ENCODE measurements at regions not wholly inside any gene's neighbourhood (a gene's known extent, or its start where the extent isn't known, plus 50 kb on each side); places are given as distances from the start of the nearest gene placed in this dataset.

DNA sequence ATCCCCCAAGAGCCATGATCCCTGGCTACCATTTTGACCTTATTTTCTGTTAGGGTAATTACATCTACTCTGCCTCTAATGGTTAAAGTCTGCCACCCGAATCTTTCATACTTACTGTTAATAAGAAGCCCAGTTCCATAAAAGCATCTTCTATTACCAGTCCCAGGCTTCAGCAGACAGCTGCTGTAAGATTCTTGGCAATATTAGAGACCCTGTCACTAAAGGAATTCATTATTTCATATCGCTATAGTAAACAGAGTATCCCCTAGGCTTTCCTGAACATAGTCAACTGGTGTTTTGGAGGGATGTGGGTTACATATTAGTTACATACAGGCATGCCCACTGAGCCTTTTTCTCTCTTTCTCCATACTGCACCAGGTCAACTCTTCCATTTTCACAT, 608.7 kb upstream of the SEMA6A start (continued):
- TF ChIP-seq, protein P1, sequence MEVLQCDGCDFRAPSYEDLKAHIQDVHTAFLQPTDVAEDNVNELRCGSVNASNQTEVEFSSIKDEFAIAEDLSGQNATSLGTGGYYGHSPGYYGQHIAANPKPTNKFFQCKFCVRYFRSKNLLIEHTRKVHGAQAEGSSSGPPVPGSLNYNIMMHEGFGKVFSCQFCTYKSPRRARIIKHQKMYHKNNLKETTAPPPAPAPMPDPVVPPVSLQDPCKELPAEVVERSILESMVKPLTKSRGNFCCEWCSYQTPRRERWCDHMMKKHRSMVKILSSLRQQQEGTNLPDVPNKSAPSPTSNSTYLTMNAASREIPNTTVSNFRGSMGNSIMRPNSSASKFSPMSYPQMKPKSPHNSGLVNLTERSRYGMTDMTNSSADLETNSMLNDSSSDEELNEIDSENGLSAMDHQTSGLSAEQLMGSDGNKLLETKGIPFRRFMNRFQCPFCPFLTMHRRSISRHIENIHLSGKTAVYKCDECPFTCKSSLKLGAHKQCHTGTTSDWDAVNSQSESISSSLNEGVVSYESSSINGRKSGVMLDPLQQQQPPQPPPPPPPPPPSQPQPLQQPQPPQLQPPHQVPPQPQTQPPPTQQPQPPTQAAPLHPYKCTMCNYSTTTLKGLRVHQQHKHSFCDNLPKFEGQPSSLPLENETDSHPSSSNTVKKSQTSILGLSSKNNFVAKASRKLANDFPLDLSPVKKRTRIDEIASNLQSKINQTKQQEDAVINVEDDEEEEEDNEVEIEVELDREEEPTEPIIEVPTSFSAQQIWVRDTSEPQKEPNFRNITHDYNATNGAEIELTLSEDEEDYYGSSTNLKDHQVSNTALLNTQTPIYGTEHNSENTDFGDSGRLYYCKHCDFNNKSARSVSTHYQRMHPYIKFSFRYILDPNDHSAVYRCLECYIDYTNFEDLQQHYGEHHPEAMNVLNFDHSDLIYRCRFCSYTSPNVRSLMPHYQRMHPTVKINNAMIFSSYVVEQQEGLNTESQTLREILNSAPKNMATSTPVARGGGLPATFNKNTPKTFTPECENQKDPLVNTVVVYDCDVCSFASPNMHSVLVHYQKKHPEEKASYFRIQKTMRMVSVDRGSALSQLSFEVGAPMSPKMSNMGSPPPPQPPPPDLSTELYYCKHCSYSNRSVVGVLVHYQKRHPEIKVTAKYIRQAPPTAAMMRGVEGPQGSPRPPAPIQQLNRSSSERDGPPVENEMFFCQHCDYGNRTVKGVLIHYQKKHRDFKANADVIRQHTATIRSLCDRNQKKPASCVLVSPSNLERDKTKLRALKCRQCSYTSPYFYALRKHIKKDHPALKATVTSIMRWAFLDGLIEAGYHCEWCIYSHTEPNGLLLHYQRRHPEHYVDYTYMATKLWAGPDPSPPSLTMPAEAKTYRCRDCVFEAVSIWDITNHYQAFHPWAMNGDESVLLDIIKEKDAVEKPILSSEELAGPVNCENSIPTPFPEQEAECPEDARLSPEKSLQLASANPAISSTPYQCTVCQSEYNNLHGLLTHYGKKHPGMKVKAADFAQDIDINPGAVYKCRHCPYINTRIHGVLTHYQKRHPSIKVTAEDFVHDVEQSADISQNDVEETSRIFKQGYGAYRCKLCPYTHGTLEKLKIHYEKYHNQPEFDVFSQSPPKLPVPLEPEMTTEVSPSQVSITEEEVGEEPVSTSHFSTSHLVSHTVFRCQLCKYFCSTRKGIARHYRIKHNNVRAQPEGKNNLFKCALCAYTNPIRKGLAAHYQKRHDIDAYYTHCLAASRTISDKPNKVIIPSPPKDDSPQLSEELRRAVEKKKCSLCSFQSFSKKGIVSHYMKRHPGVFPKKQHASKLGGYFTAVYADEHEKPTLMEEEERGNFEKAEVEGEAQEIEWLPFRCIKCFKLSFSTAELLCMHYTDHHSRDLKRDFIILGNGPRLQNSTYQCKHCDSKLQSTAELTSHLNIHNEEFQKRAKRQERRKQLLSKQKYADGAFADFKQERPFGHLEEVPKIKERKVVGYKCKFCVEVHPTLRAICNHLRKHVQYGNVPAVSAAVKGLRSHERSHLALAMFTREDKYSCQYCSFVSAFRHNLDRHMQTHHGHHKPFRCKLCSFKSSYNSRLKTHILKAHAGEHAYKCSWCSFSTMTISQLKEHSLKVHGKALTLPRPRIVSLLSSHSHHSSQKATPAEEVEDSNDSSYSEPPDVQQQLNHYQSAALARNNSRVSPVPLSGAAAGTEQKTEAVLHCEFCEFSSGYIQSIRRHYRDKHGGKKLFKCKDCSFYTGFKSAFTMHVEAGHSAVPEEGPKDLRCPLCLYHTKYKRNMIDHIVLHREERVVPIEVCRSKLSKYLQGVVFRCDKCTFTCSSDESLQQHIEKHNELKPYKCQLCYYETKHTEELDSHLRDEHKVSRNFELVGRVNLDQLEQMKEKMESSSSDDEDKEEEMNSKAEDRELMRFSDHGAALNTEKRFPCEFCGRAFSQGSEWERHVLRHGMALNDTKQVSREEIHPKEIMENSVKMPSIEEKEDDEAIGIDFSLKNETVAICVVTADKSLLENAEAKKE (CRISPR knock-in tag; IDR thresholded peaks at IDR 0.05), result no peak
- TF ChIP-seq EZH2phosphoT487 (IDR thresholded peaks at IDR 0.05; ENCODE audit: unreplicated experiment) (no peak), ZNF331 (CRISPR knock-in tag; IDR thresholded peaks at IDR 0.05; ENCODE audit: low read depth) (no peak)

DNA sequence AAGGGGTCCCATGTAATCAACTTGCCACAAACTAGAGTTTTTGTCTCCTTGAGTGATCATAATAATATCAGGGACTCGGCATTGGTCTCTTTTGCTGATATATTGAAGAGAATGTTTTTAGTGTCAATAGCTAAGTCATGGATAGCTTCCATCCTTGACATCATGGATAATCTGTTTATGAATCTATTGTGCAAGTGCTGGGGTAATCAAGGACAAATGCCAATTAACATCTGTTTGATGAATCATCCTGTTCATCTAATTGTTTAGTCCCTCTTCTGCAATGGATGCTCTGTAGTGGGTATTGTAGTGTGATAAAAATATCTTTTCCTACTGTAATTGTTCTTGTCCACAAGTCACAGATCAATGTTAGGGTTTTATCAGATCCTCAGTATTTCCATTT, 607.5 kb upstream of the SEMA6A start:
- no peak overlapping the region for H3K27ac Mint-ChIP-seq
- no peaks in the 10 kb centered on the region for H3K36me3 Mint-ChIP-seq (ENCODE audit: low read depth)
- H3K4me2 ChIP-seq, result no peak overlapping the region
- H3K27me3 ChIP-seq (ENCODE audit: insufficient read depth), result no peaks in the 10 kb centered on the region
- no peaks in the 10 kb centered on the region for H4K20me1 ChIP-seq (replicated peaks; ENCODE audit: insufficient read depth)
- H2AFZ ChIP-seq, result no peak overlapping the region
- H3K4me1 Mint-ChIP-seq, result no peaks in the 10 kb centered on the region
- DNase-seq (ENCODE audit: low spot score), result no peak
- H3K9me3 Mint-ChIP-seq, result no peaks in the 10 kb centered on the region
- ATAC-seq, result no peak
- H3K36me3 ChIP-seq (ENCODE audit: insufficient read depth), result no peaks in the 10 kb centered on the region
- H3K27me3 Mint-ChIP-seq (ENCODE audit: insufficient read depth, low read depth, poor library complexity), result no peaks in the 10 kb centered on the region
- H3K27ac ChIP-seq (ENCODE audit: low read depth), result no peak overlapping the region
- no peaks in the 10 kb centered on the region for H3K4me1 ChIP-seq (ENCODE audit: insufficient read depth)
- no peaks in the 10 kb centered on the region for H3F3A ChIP-seq (replicated peaks; ENCODE audit: low read depth)
- peaks cover 14% of the 10 kb centered on the region for H3K9me2 ChIP-seq (ENCODE audit: insufficient read depth)
- H3K4me3 Mint-ChIP-seq, result no peak overlapping the region
- no peak overlapping the region for H3K4me3 ChIP-seq
- H3K79me2 ChIP-seq (replicated peaks; ENCODE audit: insufficient read depth), result no peaks in the 10 kb centered on the region
- TF ChIP-seq EZH2phosphoT487 (IDR thresholded peaks at IDR 0.05; ENCODE audit: unreplicated experiment), result no peak
- no peak for TF ChIP-seq JUNB (IDR thresholded peaks at IDR 0.05; ENCODE audit: unreplicated experiment)
- TF ChIP-seq, protein P2, sequence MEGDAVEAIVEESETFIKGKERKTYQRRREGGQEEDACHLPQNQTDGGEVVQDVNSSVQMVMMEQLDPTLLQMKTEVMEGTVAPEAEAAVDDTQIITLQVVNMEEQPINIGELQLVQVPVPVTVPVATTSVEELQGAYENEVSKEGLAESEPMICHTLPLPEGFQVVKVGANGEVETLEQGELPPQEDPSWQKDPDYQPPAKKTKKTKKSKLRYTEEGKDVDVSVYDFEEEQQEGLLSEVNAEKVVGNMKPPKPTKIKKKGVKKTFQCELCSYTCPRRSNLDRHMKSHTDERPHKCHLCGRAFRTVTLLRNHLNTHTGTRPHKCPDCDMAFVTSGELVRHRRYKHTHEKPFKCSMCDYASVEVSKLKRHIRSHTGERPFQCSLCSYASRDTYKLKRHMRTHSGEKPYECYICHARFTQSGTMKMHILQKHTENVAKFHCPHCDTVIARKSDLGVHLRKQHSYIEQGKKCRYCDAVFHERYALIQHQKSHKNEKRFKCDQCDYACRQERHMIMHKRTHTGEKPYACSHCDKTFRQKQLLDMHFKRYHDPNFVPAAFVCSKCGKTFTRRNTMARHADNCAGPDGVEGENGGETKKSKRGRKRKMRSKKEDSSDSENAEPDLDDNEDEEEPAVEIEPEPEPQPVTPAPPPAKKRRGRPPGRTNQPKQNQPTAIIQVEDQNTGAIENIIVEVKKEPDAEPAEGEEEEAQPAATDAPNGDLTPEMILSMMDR (conservative IDR thresholded peaks at IDR 0.05; ENCODE audit: low read depth in 2 of 2), result no peak
- no peak for TF ChIP-seq NANOG (IDR thresholded peaks at IDR 0.05; ENCODE audit: borderline replicate concordance)
- TF ChIP-seq ZNF114 (CRISPR knock-in tag; IDR thresholded peaks at IDR 0.05), result no peak
- TF ChIP-seq CREB1 (CRISPR knock-in tag; IDR thresholded peaks at IDR 0.05; ENCODE audit: low read depth), result no peak
- no peak for TF ChIP-seq ZNF331 (CRISPR knock-in tag; IDR thresholded peaks at IDR 0.05; ENCODE audit: low read depth)
- TF ChIP-seq EZH2 (IDR thresholded peaks at IDR 0.05; ENCODE audit: low read depth, unreplicated experiment), result no peak
- TF ChIP-seq, protein P3, sequence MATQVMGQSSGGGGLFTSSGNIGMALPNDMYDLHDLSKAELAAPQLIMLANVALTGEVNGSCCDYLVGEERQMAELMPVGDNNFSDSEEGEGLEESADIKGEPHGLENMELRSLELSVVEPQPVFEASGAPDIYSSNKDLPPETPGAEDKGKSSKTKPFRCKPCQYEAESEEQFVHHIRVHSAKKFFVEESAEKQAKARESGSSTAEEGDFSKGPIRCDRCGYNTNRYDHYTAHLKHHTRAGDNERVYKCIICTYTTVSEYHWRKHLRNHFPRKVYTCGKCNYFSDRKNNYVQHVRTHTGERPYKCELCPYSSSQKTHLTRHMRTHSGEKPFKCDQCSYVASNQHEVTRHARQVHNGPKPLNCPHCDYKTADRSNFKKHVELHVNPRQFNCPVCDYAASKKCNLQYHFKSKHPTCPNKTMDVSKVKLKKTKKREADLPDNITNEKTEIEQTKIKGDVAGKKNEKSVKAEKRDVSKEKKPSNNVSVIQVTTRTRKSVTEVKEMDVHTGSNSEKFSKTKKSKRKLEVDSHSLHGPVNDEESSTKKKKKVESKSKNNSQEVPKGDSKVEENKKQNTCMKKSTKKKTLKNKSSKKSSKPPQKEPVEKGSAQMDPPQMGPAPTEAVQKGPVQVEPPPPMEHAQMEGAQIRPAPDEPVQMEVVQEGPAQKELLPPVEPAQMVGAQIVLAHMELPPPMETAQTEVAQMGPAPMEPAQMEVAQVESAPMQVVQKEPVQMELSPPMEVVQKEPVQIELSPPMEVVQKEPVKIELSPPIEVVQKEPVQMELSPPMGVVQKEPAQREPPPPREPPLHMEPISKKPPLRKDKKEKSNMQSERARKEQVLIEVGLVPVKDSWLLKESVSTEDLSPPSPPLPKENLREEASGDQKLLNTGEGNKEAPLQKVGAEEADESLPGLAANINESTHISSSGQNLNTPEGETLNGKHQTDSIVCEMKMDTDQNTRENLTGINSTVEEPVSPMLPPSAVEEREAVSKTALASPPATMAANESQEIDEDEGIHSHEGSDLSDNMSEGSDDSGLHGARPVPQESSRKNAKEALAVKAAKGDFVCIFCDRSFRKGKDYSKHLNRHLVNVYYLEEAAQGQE (IDR thresholded peaks at IDR 0.05; ENCODE audit: unreplicated experiment), result no peak
- TF ChIP-seq POLR2AphosphoS5 (IDR thresholded peaks at IDR 0.05; ENCODE audit: low read depth), result no peak

Data from GM23338 (cell line).